Activated CD8-positive, alpha-beta memory T cell treated with anti-CD3 and anti-CD28 coated beads, Interleukin-2, amount 10 ng/mL, durations not matched to agents 7 days and 5 days (primary cell): ENCODE measurements at regions not wholly inside any gene's neighbourhood (a gene's known extent, or its start where the extent isn't known, plus 50 kb on each side); places are given as distances from the start of the nearest gene placed in this dataset.

Source experiments
- ATAC-seq: fragments of 150-1000 bp; cut with Tn5 transposase; one replicate; pipeline ENCODE4 v1.10.0; 2021; ENCODE audit warnings: moderate library complexity
- CTCF ChIA-PET: fragments of 350-600 bp; sonication (Branson Sonifier 250); formaldehyde crosslinking; loops from one replicate; lab custom pipeline; 2021; ENCODE audit warnings: antibody characterized with exemption; lab: Charles Lee
- DNase-seq: peaks from one replicate; pipeline ENCODE4 v3.0.0-alpha.2; 2020
- H3K27ac Mint-ChIP-seq: one replicate; pipeline ENCODE4 v1.8.0; 2021; ENCODE audit warnings: mild to moderate bottlenecking, mixed read lengths
- H3K27me3 Mint-ChIP-seq: one replicate; pipeline ENCODE4 v1.8.0; 2021; ENCODE audit warnings: mixed read lengths
- H3K36me3 Mint-ChIP-seq: one replicate; pipeline ENCODE4 v1.8.0; 2021; ENCODE audit warnings: mild to moderate bottlenecking, mixed read lengths
- H3K4me1 Mint-ChIP-seq: one replicate; pipeline ENCODE4 v1.8.0; 2021; ENCODE audit warnings: mixed read lengths
- H3K4me3 Mint-ChIP-seq: one replicate; pipeline ENCODE4 v1.8.0; 2021; ENCODE audit warnings: mild to moderate bottlenecking, moderate library complexity, mixed read lengths
- H3K9me3 Mint-ChIP-seq: one replicate; pipeline ENCODE4 v1.8.0; 2022; ENCODE audit warnings: low read depth, mixed read lengths

DNA sequence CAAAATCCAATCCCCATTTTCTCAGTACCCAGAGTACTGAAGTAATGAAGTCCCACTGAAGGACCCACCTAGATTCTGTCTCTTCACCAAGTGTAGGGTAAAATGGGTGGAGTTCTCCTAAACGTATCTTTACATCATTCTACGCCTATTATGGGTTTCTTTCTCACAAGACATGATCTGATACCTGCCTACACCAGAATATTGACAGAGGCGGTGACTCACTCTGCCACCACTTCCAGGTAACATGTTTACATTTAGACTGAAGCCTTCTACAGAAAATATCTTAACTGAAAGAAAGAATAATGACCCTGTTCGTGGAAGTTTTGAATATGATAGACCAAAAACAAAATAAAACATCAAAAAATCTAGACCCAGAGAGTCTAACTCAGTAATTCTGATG is 89.8 kb downstream of the BTG1 start:
- Mint-ChIP-seq H3K4me1 (peaks cover 35% of the 10 kb centered on the region), H3K36me3 (peaks cover 16% of the 10 kb centered on the region), H3K27me3 (no peaks in the 10 kb centered on the region), H3K9me3 (peaks cover 3% of the 10 kb centered on the region), H3K4me3 (no peak overlapping the region), H3K27ac (peak overlapping the region; percentile 81)
- ATAC-seq: peak; percentile 92
- DNase-seq: peak; percentile 79
- CTCF ChIA-PET: interaction anchor here (1.0 kb wide), 1 partner anchor 26 kb away, joined by 3 read pairs; no protein-coding TSS in a partner anchor

DNA sequence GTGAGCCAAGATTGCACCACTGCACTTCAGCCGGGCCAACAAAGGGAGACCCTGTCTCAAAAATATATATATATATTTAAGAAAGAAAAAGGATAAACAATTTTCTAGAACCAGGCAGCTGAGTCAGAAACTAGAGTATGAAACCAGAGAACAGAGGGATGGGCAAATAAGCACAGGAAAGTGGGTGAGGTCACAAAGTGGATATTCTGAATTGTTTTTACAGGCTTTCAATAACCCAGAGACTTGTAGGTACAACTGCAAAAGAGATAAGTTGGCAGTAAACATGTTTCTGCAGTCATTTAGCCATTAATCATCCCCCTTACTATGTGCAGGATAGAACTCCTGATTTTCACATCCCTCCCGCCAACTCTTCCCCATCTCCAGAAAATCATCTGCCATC is 94.2 kb downstream of the BTG1 start:
- Mint-ChIP-seq H3K27me3 (no peaks in the 10 kb centered on the region), H3K27ac (peak overlapping the region; percentile 6), H3K4me1 (peaks cover 33% of the 10 kb centered on the region), H3K36me3 (peaks cover 3% of the 10 kb centered on the region), H3K4me3 (no peak overlapping the region), H3K9me3 (peaks cover 2% of the 10 kb centered on the region)
- ATAC-seq (no peak), DNase-seq (no peak)
- CTCF ChIA-PET: no interaction called here

DNA sequence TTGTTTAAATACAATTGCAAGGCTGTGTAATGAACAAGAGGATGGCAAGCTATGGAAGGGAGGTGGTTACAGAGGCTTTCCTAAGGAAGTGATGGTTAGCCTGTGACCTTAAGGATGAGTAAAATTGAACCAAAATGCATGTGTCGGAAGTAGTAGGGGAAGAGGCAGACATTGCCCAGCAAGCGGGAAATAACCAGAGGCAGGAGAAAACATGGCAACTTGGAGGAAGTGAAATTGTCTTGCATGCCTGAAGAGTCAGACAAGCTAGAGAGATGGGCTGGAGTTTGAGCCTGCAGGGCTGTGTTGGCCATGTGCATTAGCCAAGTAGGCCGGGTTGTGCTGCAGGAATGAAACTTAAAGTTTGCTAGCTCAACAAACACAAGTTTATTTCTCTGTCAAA is 96.2 kb downstream of the BTG1 start:
- CTCF ChIA-PET: interaction anchor here (1.6 kb wide), 1 partner anchor 80 kb away, joined by 3 read pairs; no protein-coding TSS in a partner anchor
- Mint-ChIP-seq H3K4me3 (no peak overlapping the region), H3K36me3 (peaks cover 4% of the 10 kb centered on the region), H3K27me3 (no peaks in the 10 kb centered on the region), H3K27ac (no peak overlapping the region), H3K4me1 (peaks cover 34% of the 10 kb centered on the region), H3K9me3 (peaks cover 2% of the 10 kb centered on the region)
- no peak for DNase-seq
- no peak for ATAC-seq

DNA sequence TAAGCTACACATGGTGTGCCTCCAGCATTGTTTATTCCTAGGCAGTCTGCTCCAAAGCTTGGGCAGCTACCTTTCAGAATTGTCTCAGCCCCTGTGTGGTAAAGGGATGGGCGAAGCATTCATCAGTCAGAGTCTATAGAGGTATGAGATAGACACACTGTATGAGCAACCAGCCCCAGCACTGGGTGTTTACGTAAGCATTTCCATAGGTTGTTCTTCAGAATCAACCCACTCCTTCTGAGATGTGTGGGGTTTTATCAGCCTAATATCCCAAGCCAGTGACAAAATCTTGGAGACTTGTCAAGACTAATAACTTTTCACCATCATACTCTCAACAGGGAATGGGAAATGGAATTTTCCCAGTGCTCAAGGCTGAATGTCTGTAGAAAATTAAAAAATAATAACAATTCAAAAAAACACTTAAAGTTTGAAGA is 98.2 kb downstream of the BTG1 start:
- CTCF ChIA-PET: no interaction called here
- H3K4me3 Mint-ChIP-seq: no peak overlapping the region
- H3K4me1 Mint-ChIP-seq: peaks cover 39% of the 10 kb centered on the region
- peaks cover 2% of the 10 kb centered on the region for H3K9me3 Mint-ChIP-seq
- H3K36me3 Mint-ChIP-seq: peaks cover 6% of the 10 kb centered on the region
- DNase-seq (no peak), ATAC-seq (no peak)
- no peaks in the 10 kb centered on the region for H3K27me3 Mint-ChIP-seq
- H3K27ac Mint-ChIP-seq: no peak overlapping the region

- CTCF ChIA-PET: interaction anchor here (0.8 kb wide), 1 partner anchor 12 kb away, joined by 3 read pairs; no protein-coding TSS in a partner anchor
- Mint-ChIP-seq H3K27ac (peak overlapping the region; percentile 56), H3K9me3 (peaks cover 2% of the 10 kb centered on the region), H3K27me3 (no peaks in the 10 kb centered on the region), H3K4me3 (peak overlapping the region; percentile 45), H3K36me3 (peaks cover 6% of the 10 kb centered on the region), H3K4me1 (peaks cover 40% of the 10 kb centered on the region)
- no peak for ATAC-seq
- DNase-seq: no peak
These were observed 98.9 kb downstream of the BTG1 start for GRCh38 chr12:92046557-92047392.

GRCh38 chr12:92045852-92046251 is 99.8 kb downstream of the BTG1 start:
- DNase-seq (no peak), ATAC-seq (peak; percentile 31)
- peaks cover 2% of the 10 kb centered on the region for H3K9me3 Mint-ChIP-seq
- no peak overlapping the region for H3K4me3 Mint-ChIP-seq
- peak overlapping the region; percentile 58 for H3K27ac Mint-ChIP-seq
- CTCF ChIA-PET: interaction anchor here (0.8 kb wide), 1 partner anchor 11 kb away, joined by 3 read pairs; no protein-coding TSS in a partner anchor
- no peaks in the 10 kb centered on the region for H3K27me3 Mint-ChIP-seq
- H3K4me1 Mint-ChIP-seq: peaks cover 44% of the 10 kb centered on the region
- peaks cover 8% of the 10 kb centered on the region for H3K36me3 Mint-ChIP-seq

DNA sequence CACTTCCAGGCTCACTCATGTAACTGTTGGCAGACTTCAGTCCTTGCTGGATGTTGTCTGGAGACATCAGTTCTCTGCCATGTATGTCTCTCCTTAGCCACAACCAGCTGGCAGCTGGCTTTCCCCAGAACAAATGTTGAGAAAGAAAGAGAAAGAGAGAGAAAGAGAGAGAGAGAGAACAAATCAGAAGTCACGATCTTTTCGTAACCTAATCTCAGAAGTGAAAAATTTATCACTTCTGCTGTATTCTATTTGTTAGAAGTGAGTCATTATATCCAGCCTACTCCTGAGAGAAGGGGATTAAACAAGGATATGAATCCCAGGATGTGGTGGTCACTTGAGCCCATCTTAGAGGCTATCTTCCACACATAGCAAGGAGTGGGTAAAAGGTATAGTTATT is 101.2 kb downstream of the BTG1 start:
- no peak overlapping the region for H3K4me3 Mint-ChIP-seq
- H3K4me1 Mint-ChIP-seq: peaks cover 42% of the 10 kb centered on the region
- H3K36me3 Mint-ChIP-seq: peaks cover 8% of the 10 kb centered on the region
- no peaks in the 10 kb centered on the region for H3K9me3 Mint-ChIP-seq
- DNase-seq: no peak
- H3K27ac Mint-ChIP-seq: peak overlapping the region; percentile 1
- CTCF ChIA-PET: interaction anchor here (1.2 to 1.8 kb wide), 2 partner anchors 10 to 97 kb away, joined by 4 read pairs; no protein-coding TSS in a partner anchor
- ATAC-seq: no peak
- no peaks in the 10 kb centered on the region for H3K27me3 Mint-ChIP-seq

- Mint-ChIP-seq H3K36me3 (peaks cover 7% of the 10 kb centered on the region), H3K27ac (no peak overlapping the region), H3K9me3 (no peaks in the 10 kb centered on the region), H3K4me1 (peaks cover 43% of the 10 kb centered on the region), H3K27me3 (no peaks in the 10 kb centered on the region), H3K4me3 (no peak overlapping the region)
- no peak for DNase-seq
- no peak for ATAC-seq
- CTCF ChIA-PET: interaction anchor here (1.0 to 2.0 kb wide), 4 partner anchors 9 to 98 kb away, joined by 3 to 4 read pairs (median 4); no protein-coding TSS in a partner anchor
These were observed 102.7 kb downstream of the BTG1 start for GRCh38 chr12:92042791-92043531.

DNA sequence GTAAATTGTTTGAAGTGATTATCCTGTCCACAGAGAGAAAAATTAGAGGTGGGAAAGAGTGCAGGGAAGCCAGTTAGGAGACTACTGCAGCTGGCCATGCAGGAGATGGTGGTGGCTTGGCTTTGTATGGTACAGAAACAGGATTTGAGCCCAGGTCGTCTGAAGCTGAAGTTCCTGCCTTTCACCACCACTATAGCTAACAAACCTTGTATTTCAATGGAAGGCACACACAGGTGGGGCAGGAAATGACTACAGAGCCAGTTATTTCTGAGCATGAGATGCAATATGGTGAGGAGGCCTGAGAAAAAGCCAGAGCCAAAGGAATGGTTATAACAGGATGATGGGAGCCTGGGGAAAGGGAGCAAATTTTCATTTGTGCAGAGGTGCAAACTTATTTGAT is 103.9 kb downstream of the BTG1 start:
- Mint-ChIP-seq H3K36me3 (peaks cover 8% of the 10 kb centered on the region), H3K27me3 (no peaks in the 10 kb centered on the region), H3K4me3 (no peak overlapping the region), H3K4me1 (peaks cover 39% of the 10 kb centered on the region), H3K27ac (peak overlapping the region; percentile 8), H3K9me3 (no peaks in the 10 kb centered on the region)
- ATAC-seq: peak; percentile 67
- no peak for DNase-seq
- CTCF ChIA-PET: interaction anchor here (2.0 kb wide), 1 partner anchor 16 kb away, joined by 4 read pairs; no protein-coding TSS in a partner anchor

GRCh38 chr12:92039046-92039445 is 106.6 kb downstream of the BTG1 start:
- Mint-ChIP-seq H3K4me3 (no peak overlapping the region), H3K27ac (no peak overlapping the region), H3K27me3 (no peaks in the 10 kb centered on the region), H3K36me3 (peaks cover 7% of the 10 kb centered on the region), H3K9me3 (no peaks in the 10 kb centered on the region), H3K4me1 (peaks cover 44% of the 10 kb centered on the region)
- DNase-seq (no peak), ATAC-seq (no peak)
- CTCF ChIA-PET: no interaction called here

GRCh38 chr12:92038476-92038875 is 107.2 kb downstream of the BTG1 start:
- H3K27me3 Mint-ChIP-seq: no peaks in the 10 kb centered on the region

GRCh38 chr12:92036771-92037453 is 108.7 kb downstream of the BTG1 start:
- Mint-ChIP-seq H3K4me1 (peaks cover 54% of the 10 kb centered on the region), H3K9me3 (peaks cover 7% of the 10 kb centered on the region), H3K4me3 (no peak overlapping the region), H3K27ac (no peak overlapping the region), H3K36me3 (peaks cover 15% of the 10 kb centered on the region), H3K27me3 (no peaks in the 10 kb centered on the region)
- DNase-seq (no peak), ATAC-seq (no peak)
- CTCF ChIA-PET: no interaction called here

More at GRCh38 chr12:92038476-92038875, 107.2 kb downstream of the BTG1 start:
- Mint-ChIP-seq H3K36me3 (peaks cover 10% of the 10 kb centered on the region), H3K4me1 (peaks cover 48% of the 10 kb centered on the region), H3K27ac (no peak overlapping the region), H3K9me3 (peaks cover under 1% of the 10 kb centered on the region), H3K4me3 (no peak overlapping the region)
- CTCF ChIA-PET: no interaction called here
- ATAC-seq (no peak), DNase-seq (no peak)
